Panc1 (cell line): ENCODE measurements at regions not wholly inside any gene's neighbourhood (a gene's known extent, or its start where the extent isn't known, plus 50 kb on each side); places are given as distances from the start of the nearest gene placed in this dataset.

Experiments
- ATAC-seq: fragments of 200-7000 bp; cut with Tn5 transposase; 2 replicates; pipeline ENCODE4 v1.9.1; 2020; ENCODE audit warnings: mild to moderate bottlenecking, moderate library complexity
- BruUV-seq: library from RNA; stranded (reverse); fragments of 400-500 nt; replicated peaks from 2 replicates; lab custom pipeline; 2021; lab: Mats Ljungman, UMichigan
- CTCF ChIA-PET: fragments of 300-600 bp; sonication (Branson Sonifier 250); formaldehyde crosslinking; loops from one replicate; lab custom pipeline; 2022; ENCODE audit warnings: antibody characterized with exemption; lab: Charles Lee
- POLR2A ChIA-PET: fragments of 300-600 bp; sonication (Branson Sonifier 250); formaldehyde crosslinking; loops from one replicate; lab custom pipeline; 2022; ENCODE audit warnings: antibody characterized with exemption; lab: Charles Lee
- DNase-seq: peaks from one replicate; pipeline ENCODE4 v3.0.0-alpha.2; 2010; ENCODE audit warnings: low read depth, low spot score
- H3K27ac ChIP-seq: 2 replicates; pipeline ENCODE4 v1.5.1; 2011; ENCODE audit warnings: mild to moderate bottlenecking, low read length, inconsistent platforms
- H3K27me3 ChIP-seq: fragments of 200-500 bp; sonication (Bioruptor generic); 2 replicates; pipeline ENCODE4 v1.6.0; 2014; ENCODE audit warnings: low read length, inconsistent platforms; ENCODE audit not compliant: control insufficient read depth, insufficient read depth
- H3K36me3 ChIP-seq: fragments of 200-500 bp; sonication (Bioruptor generic); 2 replicates; pipeline ENCODE4 v1.5.1; 2014; ENCODE audit warnings: inconsistent platforms, mild to moderate bottlenecking, low read length, moderate library complexity; ENCODE audit not compliant: control insufficient read depth, insufficient read depth
- H3K4me1 ChIP-seq: 2 replicates; pipeline ENCODE4 v1.5.1; 2011; ENCODE audit warnings: inconsistent platforms, mild to moderate bottlenecking, low read length, moderate library complexity; ENCODE audit not compliant: control insufficient read depth, insufficient read depth
- H3K4me3 ChIP-seq, 2 experiments: 2 replicates each; pipeline ENCODE4 v1.5.1; 2011 to 2012; ENCODE audit warnings: low read depth in 2 of 2, low read length in 2 of 2, mild to moderate bottlenecking in 2 of 2, inconsistent platforms in 1 of 2, moderate library complexity in 1 of 2
- H3K9me3 ChIP-seq: fragments of 200-500 bp; sonication (Bioruptor generic); 2 replicates; pipeline ENCODE4 v1.5.1; 2014; ENCODE audit warnings: low read depth, mild to moderate bottlenecking, inconsistent platforms, low read length, moderate library complexity; ENCODE audit not compliant: control insufficient read depth, insufficient read depth
- CTCF ChIP-seq: fragments of 450-650 bp; IDR thresholded peaks from 2 replicates; pipeline ENCODE4 v1.5.1; 2017; ENCODE audit warnings: mild to moderate bottlenecking
- POLR2AphosphoS5 ChIP-seq: IDR thresholded peaks from 2 replicates; pipeline ENCODE4 v1.6.1; 2012; ENCODE audit warnings: mild to moderate bottlenecking, low read depth, low read length, moderate library complexity
- REST ChIP-seq, 2 experiments: IDR thresholded peaks; 2 replicates each; pipeline ENCODE4 v1.6.1; 2011 to 2012; ENCODE audit warnings: low read depth in 2 of 2, control low read depth in 1 of 2, low read length in 1 of 2, mild to moderate bottlenecking in 1 of 2, moderate library complexity in 1 of 2; ENCODE audit not compliant: insufficient read depth in 1 of 2
- SIN3A ChIP-seq: IDR thresholded peaks from 2 replicates; pipeline ENCODE4 v1.6.1; 2012; ENCODE audit warnings: low read depth, mild to moderate bottlenecking, low read length, moderate library complexity, borderline replicate concordance; ENCODE audit not compliant: insufficient read depth
- TCF7L2 ChIP-seq: IDR thresholded peaks from 2 replicates; pipeline ENCODE4 v1.6.1; 2011; ENCODE audit warnings: mild to moderate bottlenecking, low read depth, low read length, inconsistent platforms
- in situ Hi-C: cut with HindIII; loops from 2 replicates; pipeline ENCODE4 v1.10.0; 2016; ENCODE audit warnings: low sequenced_read_pairs, low pct_unique_long_range_greater_than_20kb
- intact Hi-C: fragments of 100-400 bp; cut with micrococcal nuclease; formaldehyde crosslinking; loops from one replicate; pipeline ENCODE4 v1.10.0; 2022; ENCODE audit not compliant: unreplicated experiment

- ATAC-seq = no peak
- intact Hi-C loops = no loop called here
Observed at GRCh38 chr18:76255070-76255683, 239.9 kb downstream of the ZNF516 start.

DNA sequence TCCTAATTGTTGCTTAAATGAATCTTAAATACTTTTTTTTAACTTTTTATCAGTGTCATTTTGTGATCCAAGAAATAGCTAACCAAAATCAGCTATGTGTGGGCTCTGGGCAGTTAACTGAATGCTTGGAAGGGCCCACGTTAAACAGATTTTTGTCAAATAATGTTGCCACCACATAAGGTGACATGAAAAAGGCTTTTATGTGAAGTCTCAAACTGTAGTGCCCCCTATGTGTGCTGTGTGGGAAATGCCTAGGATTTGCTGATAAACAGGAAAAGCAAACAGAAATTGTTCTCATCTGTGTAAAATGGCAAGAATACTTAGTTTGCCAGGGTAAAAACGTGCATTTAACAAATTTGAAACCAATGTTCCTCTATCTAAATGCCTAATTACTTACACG, 242.2 kb downstream of the ZNF516 start:
- TF ChIP-seq TCF7L2 = no peak
- TF ChIP-seq CTCF = peak; percentile 64
- no TSS peak for BruUV-seq
- Histone ChIP-seq H3K27me3 (peaks cover 64% of the 10 kb centered on the region), H3K36me3 (no peaks in the 10 kb centered on the region), H3K4me3 (no peak overlapping the region), H3K27ac (no peak overlapping the region), H3K4me1 (no peaks in the 10 kb centered on the region), H3K9me3 (no peaks in the 10 kb centered on the region)
- intact Hi-C loops (no loop called here), in situ Hi-C loops (no loop called here)
- CTCF ChIA-PET = interaction anchor here (0.6 kb wide), 1 partner anchor 1277 kb away, joined by 3 read pairs; no protein-coding TSS in a partner anchor
- ATAC-seq = no peak
- no peak for DNase-seq
- POLR2A ChIA-PET = no interaction called here

More at GRCh38 chr18:76255070-76255683, 239.9 kb downstream of the ZNF516 start:
- no peaks in the 10 kb centered on the region for H3K9me3 ChIP-seq
- ChIA-PET POLR2A (no interaction called here), CTCF (no interaction called here)
- H3K27me3 ChIP-seq = peaks cover 67% of the 10 kb centered on the region
- H3K4me1 ChIP-seq = no peaks in the 10 kb centered on the region
- TF ChIP-seq TCF7L2 = no peak
- in situ Hi-C loops = no loop called here
- DNase-seq = no peak
- no peak overlapping the region for H3K27ac ChIP-seq
- no peaks in the 10 kb centered on the region for H3K36me3 ChIP-seq
- H3K4me3 ChIP-seq = no peak overlapping the region
- BruUV-seq = no TSS peak

GRCh38 chr18:76252139-76252538, 242.9 kb downstream of the ZNF516 start:
- Histone ChIP-seq H3K36me3 (no peaks in the 10 kb centered on the region), H3K27ac (no peak overlapping the region), H3K4me1 (no peaks in the 10 kb centered on the region), H3K4me3 (no peak overlapping the region), H3K27me3 (peaks cover 57% of the 10 kb centered on the region), H3K9me3 (no peaks in the 10 kb centered on the region)
- TF ChIP-seq REST (IDR thresholded peaks at IDR 0.05; ENCODE audit: insufficient read depth in 1 of 2, low read depth in 2 of 2, low read length in 1 of 2) = no peak
- no peak for TF ChIP-seq SIN3A
- TF ChIP-seq CTCF = no peak
- TF ChIP-seq TCF7L2 = no peak
- no peak for TF ChIP-seq POLR2AphosphoS5
- in situ Hi-C loops (no loop called here), intact Hi-C loops (no loop called here)
- no TSS peak for BruUV-seq
- ChIA-PET CTCF (no interaction called here), POLR2A (no interaction called here)
- DNase-seq = no peak
- no peak for ATAC-seq
